HEK293 (cell line): ENCODE measurements at regions not wholly inside any gene's neighbourhood (a gene's known extent, or its start where the extent isn't known, plus 50 kb on each side); places are given as distances from the start of the nearest gene placed in this dataset.

Experiments
- CTCF ChIA-PET: fragments of 350-600 bp; formaldehyde crosslinking; extraction: SDS; loops from one replicate; lab custom pipeline; 2021; ENCODE audit warnings: antibody characterized with exemption; lab: Yijun Ruan, JAX
- POLR2A ChIA-PET: fragments of 300-600 bp; formaldehyde crosslinking; extraction: SDS; loops from one replicate; lab custom pipeline; 2020; ENCODE audit warnings: antibody characterized with exemption, inconsistent platforms; lab: Yijun Ruan, JAX
- H3K27ac ChIP-seq: fragments of 200-500 bp; sonication (Bioruptor generic); 2 replicates; pipeline ENCODE4 v1.5.1; 2014; ENCODE audit warnings: low read depth, low read length, control low read depth, inconsistent platforms; ENCODE audit errors: extremely low read depth
- H3K36me3 ChIP-seq, 2 experiments: fragments of 200-500 bp in 1 of 2; sonication (Bioruptor generic) in 1 of 2; 1 replicate in 1 of 2; 2 replicates in 1 of 2; pipeline ENCODE4 v1.5.1; 2014 to 2017; ENCODE audit warnings: inconsistent platforms in 2 of 2, low read length in 2 of 2; ENCODE audit not compliant: control insufficient read depth in 2 of 2, insufficient read depth in 1 of 2
- H3K4me1 ChIP-seq: fragments of 200-500 bp; sonication (Bioruptor generic); 2 replicates; pipeline ENCODE4 v1.5.1; 2014; ENCODE audit warnings: mild to moderate bottlenecking, low read length, inconsistent platforms; ENCODE audit not compliant: control insufficient read depth, insufficient read depth
- H3K4me3 ChIP-seq: 2 replicates; pipeline ENCODE4 v1.5.1; 2011; ENCODE audit warnings: low read depth, mild to moderate bottlenecking, control low read depth, low read length, moderate library complexity
- H3K9me3 ChIP-seq: fragments of 200-500 bp; sonication (Bioruptor generic); 2 replicates; pipeline ENCODE4 v1.5.1; 2014; ENCODE audit warnings: low read depth, low read length, inconsistent platforms; ENCODE audit not compliant: control insufficient read depth, insufficient read depth
- HOXD13 ChIP-seq: sonication (generic); formaldehyde crosslinking; IDR thresholded peaks from 2 replicates; pipeline ENCODE4 v1.8.0; 2022; ENCODE audit warnings: missing genetic modification reagents, borderline replicate concordance
- OSR2 ChIP-seq: fragments of 450-650 bp; formaldehyde crosslinking; IDR thresholded peaks from 2 replicates; pipeline ENCODE4 v1.5.1; 2016; ENCODE audit warnings: missing biosample characterization, missing genetic modification characterization
- OVOL3 ChIP-seq: fragments of 450-650 bp; formaldehyde crosslinking; IDR thresholded peaks from 2 replicates; pipeline ENCODE4 v1.5.1; 2016; ENCODE audit warnings: missing biosample characterization, missing genetic modification characterization
- SCRT2 ChIP-seq: fragments of 450-650 bp; formaldehyde crosslinking; IDR thresholded peaks from 2 replicates; pipeline ENCODE4 v1.5.1; 2016; ENCODE audit warnings: missing biosample characterization, missing genetic modification characterization
- TRIM28 ChIP-seq: IDR thresholded peaks from 2 replicates; pipeline ENCODE4 v1.6.1; 2011; ENCODE audit warnings: low read length, control low read depth, borderline replicate concordance
- ZBTB21 ChIP-seq: fragments of 450-650 bp; formaldehyde crosslinking; IDR thresholded peaks from 2 replicates; pipeline ENCODE4 v1.5.1; 2017; ENCODE audit warnings: missing biosample characterization, missing genetic modification characterization
- ZFP3 ChIP-seq: fragments of 450-650 bp; formaldehyde crosslinking; IDR thresholded peaks from 2 replicates; pipeline ENCODE4 v1.5.1; 2016; ENCODE audit warnings: low read depth, missing biosample characterization, missing genetic modification characterization
- ZNF23 ChIP-seq: fragments of 450-650 bp; formaldehyde crosslinking; IDR thresholded peaks from 2 replicates; pipeline ENCODE4 v1.5.1; 2016; ENCODE audit warnings: missing biosample characterization, missing genetic modification characterization, borderline replicate concordance
- ZNF239 ChIP-seq: fragments of 450-650 bp; formaldehyde crosslinking; IDR thresholded peaks from 2 replicates; pipeline ENCODE4 v1.5.1; 2016; ENCODE audit warnings: missing biosample characterization, missing genetic modification characterization
- ZNF266 ChIP-seq: fragments of 450-650 bp; formaldehyde crosslinking; IDR thresholded peaks from 2 replicates; pipeline ENCODE4 v1.5.1; 2016; ENCODE audit warnings: missing biosample characterization, missing genetic modification characterization, low read depth
- ZNF335 ChIP-seq: fragments of 450-650 bp; formaldehyde crosslinking; conservative IDR thresholded peaks from 2 replicates; pipeline ENCODE4 v1.5.1; 2016; ENCODE audit warnings: missing biosample characterization, missing genetic modification characterization
- ZNF473 ChIP-seq: fragments of 450-650 bp; formaldehyde crosslinking; IDR thresholded peaks from 2 replicates; pipeline ENCODE4 v1.5.1; 2017; ENCODE audit warnings: missing biosample characterization, missing genetic modification characterization
- ZNF560 ChIP-seq: fragments of 450-650 bp; formaldehyde crosslinking; IDR thresholded peaks from 2 replicates; pipeline ENCODE4 v1.5.1; 2017; ENCODE audit warnings: missing biosample characterization, missing genetic modification characterization, borderline replicate concordance
- ZNF600 ChIP-seq: fragments of 450-650 bp; formaldehyde crosslinking; IDR thresholded peaks from 2 replicates; pipeline ENCODE4 v1.5.1; 2016; ENCODE audit warnings: missing biosample characterization, missing genetic modification characterization
- ZNF623 ChIP-seq: fragments of 450-650 bp; formaldehyde crosslinking; IDR thresholded peaks from 2 replicates; pipeline ENCODE4 v1.5.1; 2016; ENCODE audit warnings: missing biosample characterization, missing genetic modification characterization
- ZNF776 ChIP-seq: fragments of 450-650 bp; formaldehyde crosslinking; IDR thresholded peaks from 2 replicates; pipeline ENCODE4 v1.5.0; 2017; ENCODE audit warnings: missing biosample characterization, missing genetic modification characterization, borderline replicate concordance
- TF ChIP-seq, protein P1 (sequence below): fragments of 450-650 bp; formaldehyde crosslinking; optimal IDR thresholded peaks from 2 replicates; pipeline ENCODE3; 2016; ENCODE audit warnings: missing biosample characterization, mild to moderate bottlenecking, missing genetic modification characterization
- TF ChIP-seq, protein P2 (sequence below): fragments of 450-650 bp; formaldehyde crosslinking; IDR thresholded peaks from 2 replicates; pipeline ENCODE4 v1.5.1; 2016; ENCODE audit warnings: missing biosample characterization, missing genetic modification characterization
- TF ChIP-seq, protein P3 (sequence below): fragments of 450-650 bp; formaldehyde crosslinking; IDR thresholded peaks from 2 replicates; pipeline ENCODE4 v1.5.1; 2016; ENCODE audit warnings: missing biosample characterization, missing genetic modification characterization
- TF ChIP-seq, protein P4 (sequence below): fragments of 450-650 bp; formaldehyde crosslinking; IDR thresholded peaks from 2 replicates; pipeline ENCODE4 v1.5.1; 2016; ENCODE audit warnings: missing biosample characterization, missing genetic modification characterization

DNA sequence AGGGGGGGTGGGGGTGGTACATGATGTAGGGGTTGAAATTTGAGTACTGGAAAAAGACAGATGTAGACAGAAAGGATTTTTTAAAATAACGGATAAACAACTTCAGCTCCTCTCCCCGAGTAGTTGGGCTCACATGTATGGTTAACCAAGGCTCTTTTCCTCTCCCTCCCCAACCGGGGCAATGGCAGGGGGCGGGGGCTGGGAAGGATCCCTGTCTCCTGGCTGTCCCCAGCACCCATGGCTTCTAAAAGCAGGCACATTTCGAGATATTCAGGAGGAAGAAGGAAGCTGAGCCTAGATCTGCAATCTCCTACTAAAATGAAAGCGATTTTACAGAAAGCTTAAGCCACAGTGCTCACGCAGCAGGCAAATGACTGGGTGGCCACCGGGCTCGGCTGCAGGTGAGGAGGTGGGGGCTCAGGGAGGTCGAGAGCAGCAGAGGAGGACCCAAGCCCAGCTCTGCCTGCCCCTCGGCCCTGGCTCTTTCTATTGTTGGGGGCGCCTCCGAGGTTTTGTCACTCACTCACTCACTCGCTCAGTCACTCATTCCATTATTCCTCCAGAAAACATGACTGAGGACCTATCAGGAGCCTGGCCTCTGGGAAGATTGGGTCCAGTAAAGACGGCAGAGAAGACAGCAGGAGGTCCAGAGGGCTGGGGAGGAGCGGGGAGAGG lies 573.3 kb downstream of the PTPRU start:
- POLR2A ChIA-PET = no interaction called here

DNA sequence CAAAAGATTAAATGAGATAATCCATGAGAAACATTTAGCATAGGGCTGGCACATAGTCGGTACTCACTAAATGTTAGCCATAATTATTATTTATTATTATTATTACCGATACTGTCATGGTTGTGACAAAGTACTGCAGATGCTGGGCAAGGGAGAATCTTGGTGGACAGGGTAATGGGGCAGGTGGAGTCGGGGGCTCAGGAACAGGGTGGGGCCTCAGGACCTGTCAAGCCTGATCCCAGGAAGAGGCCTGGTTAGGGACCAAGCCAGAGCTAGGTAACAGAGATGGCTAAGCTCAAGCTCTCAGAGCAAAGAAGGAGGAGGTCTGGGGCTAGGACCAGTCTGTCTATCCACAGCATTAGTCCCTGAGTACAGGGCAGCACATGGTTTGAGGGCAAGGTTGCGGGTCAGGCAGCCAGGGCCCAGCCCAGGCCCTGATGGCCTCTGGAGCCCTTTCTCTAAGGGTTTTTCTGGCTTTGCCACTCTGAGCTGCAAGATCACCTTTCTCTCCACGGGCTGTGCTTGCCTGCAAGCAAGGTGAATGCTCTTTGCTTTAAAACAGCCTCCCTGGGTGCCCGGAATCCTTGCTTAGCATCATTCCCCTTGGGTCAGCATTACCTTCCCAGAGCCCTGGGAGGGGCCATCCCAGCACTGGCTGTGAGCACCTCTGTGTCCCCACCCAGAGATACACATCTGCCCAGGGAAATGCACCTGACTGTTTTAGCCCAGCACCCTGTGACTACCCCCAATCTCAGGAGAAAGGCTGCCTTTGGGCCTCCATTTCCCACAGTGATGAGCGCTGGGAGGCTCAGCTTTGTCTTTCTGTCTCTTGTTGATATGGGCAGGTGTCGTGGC lies 572.0 kb downstream of the PTPRU start:
- H3K27ac ChIP-seq = no peak overlapping the region
- TF ChIP-seq ZNF600 = no peak
- no peaks in the 10 kb centered on the region for H3K4me1 ChIP-seq
- H3K9me3 ChIP-seq = no peaks in the 10 kb centered on the region
- CTCF ChIA-PET = no interaction called here
- H3K36me3 ChIP-seq = no peaks in the 10 kb centered on the region
- POLR2A ChIA-PET = no interaction called here
- H3K4me3 ChIP-seq = no peak overlapping the region

More for the DNA sequence above, 573.3 kb downstream of the PTPRU start:
- Histone ChIP-seq H3K4me1 (no peaks in the 10 kb centered on the region), H3K9me3 (no peaks in the 10 kb centered on the region), H3K4me3 (no peak overlapping the region), H3K36me3 (no peaks in the 10 kb centered on the region)
- TF ChIP-seq ZNF335 (no peak), ZNF23 (tag by site-specific recombination) (no peak), OVOL3 (no peak), ZNF473 (tag by site-specific recombination) (no peak), TRIM28 (no peak), HOXD13 (CRISPR knock-in tag) (no peak), ZNF560 (tag by site-specific recombination) (no peak), OSR2 (tag by site-specific recombination) (no peak), ZNF266 (tag by site-specific recombination) (no peak), ZBTB21 (tag by site-specific recombination) (no peak), ZNF623 (tag by site-specific recombination) (no peak), SCRT2 (tag by site-specific recombination) (no peak)
- TF ChIP-seq, protein P1, sequence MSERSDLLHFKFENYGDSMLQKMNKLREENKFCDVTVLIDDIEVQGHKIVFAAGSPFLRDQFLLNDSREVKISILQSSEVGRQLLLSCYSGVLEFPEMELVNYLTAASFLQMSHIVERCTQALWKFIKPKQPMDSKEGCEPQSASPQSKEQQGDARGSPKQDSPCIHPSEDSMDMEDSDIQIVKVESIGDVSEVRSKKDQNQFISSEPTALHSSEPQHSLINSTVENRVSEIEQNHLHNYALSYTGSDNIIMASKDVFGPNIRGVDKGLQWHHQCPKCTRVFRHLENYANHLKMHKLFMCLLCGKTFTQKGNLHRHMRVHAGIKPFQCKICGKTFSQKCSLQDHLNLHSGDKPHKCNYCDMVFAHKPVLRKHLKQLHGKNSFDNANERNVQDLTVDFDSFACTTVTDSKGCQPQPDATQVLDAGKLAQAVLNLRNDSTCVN = no peak
- TF ChIP-seq, protein P2, sequence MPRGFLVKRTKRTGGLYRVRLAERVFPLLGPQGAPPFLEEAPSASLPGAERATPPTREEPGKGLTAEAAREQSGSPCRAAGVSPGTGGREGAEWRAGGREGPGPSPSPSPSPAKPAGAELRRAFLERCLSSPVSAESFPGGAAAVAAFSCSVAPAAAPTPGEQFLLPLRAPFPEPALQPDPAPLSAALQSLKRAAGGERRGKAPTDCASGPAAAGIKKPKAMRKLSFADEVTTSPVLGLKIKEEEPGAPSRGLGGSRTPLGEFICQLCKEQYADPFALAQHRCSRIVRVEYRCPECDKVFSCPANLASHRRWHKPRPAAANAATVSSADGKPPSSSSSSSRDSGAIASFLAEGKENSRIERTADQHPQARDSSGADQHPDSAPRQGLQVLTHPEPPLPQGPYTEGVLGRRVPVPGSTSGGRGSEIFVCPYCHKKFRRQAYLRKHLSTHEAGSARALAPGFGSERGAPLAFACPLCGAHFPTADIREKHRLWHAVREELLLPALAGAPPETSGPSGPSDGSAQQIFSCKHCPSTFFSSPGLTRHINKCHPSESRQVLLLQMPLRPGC (tag by site-specific recombination) = no peak
- TF ChIP-seq, all 188 proteins: peak for 0
- no peak overlapping the region for H3K27ac ChIP-seq
- CTCF ChIA-PET = interaction anchor here (0.6 kb wide), 1 partner anchor 18 kb away, joined by 3 read pairs; no protein-coding TSS in a partner anchor

DNA sequence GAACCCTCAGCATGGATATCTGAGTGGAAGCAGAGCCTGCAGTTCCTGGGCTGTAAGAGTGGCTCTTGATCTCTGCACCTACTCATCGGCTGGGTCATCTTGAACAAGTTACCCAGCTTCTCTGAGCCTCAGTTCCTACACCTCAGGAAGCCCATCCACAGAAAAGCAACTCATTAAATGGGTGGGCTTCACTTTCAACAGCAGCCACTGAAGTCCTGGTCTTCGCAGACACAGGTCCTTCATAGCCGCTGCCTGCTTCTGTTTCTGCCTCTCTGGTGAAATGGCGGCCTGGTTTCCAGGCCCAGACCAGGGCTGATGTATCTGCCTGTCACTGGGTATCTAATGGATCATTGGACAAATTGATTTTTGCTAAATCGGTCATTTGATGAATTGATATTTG lies 571.4 kb downstream of the PTPRU start:
- Histone ChIP-seq H3K9me3 (no peaks in the 10 kb centered on the region), H3K36me3 (no peaks in the 10 kb centered on the region), H3K27ac (no peak overlapping the region), H3K4me1 (no peaks in the 10 kb centered on the region), H3K4me3 (no peak overlapping the region)
- CTCF ChIA-PET = interaction anchor here (1.0 kb wide), 1 partner anchor 15 kb away, joined by 4 read pairs; no protein-coding TSS in a partner anchor
- POLR2A ChIA-PET = no interaction called here
- TF ChIP-seq ZNF776 (tag by site-specific recombination) = no peak
- TF ChIP-seq, protein P2 (tag by site-specific recombination) = no peak
- no peak for TF ChIP-seq ZNF239 (tag by site-specific recombination)
- no peak for TF ChIP-seq ZFP3 (tag by site-specific recombination)
- TF ChIP-seq, protein P3, sequence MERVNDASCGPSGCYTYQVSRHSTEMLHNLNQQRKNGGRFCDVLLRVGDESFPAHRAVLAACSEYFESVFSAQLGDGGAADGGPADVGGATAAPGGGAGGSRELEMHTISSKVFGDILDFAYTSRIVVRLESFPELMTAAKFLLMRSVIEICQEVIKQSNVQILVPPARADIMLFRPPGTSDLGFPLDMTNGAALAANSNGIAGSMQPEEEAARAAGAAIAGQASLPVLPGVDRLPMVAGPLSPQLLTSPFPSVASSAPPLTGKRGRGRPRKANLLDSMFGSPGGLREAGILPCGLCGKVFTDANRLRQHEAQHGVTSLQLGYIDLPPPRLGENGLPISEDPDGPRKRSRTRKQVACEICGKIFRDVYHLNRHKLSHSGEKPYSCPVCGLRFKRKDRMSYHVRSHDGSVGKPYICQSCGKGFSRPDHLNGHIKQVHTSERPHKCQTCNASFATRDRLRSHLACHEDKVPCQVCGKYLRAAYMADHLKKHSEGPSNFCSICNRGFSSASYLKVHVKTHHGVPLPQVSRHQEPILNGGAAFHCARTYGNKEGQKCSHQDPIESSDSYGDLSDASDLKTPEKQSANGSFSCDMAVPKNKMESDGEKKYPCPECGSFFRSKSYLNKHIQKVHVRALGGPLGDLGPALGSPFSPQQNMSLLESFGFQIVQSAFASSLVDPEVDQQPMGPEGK (tag by site-specific recombination) = no peak
- TF ChIP-seq, protein P4, sequence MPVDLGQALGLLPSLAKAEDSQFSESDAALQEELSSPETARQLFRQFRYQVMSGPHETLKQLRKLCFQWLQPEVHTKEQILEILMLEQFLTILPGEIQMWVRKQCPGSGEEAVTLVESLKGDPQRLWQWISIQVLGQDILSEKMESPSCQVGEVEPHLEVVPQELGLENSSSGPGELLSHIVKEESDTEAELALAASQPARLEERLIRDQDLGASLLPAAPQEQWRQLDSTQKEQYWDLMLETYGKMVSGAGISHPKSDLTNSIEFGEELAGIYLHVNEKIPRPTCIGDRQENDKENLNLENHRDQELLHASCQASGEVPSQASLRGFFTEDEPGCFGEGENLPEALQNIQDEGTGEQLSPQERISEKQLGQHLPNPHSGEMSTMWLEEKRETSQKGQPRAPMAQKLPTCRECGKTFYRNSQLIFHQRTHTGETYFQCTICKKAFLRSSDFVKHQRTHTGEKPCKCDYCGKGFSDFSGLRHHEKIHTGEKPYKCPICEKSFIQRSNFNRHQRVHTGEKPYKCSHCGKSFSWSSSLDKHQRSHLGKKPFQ (tag by site-specific recombination) = no peak
